Liver (tissue), 8 donors: ENCODE measurements at regions not wholly inside any gene's neighbourhood (a gene's known extent, or its start where the extent isn't known, plus 50 kb on each side); places are given as distances from the start of the nearest gene placed in this dataset.

Experiments used
- DNase-seq: peaks from one replicate; pipeline ENCODE4 v3.0.0-alpha.2; 2017; ENCODE audit warnings: low spot score
- H3K27ac ChIP-seq, 2 donors: one replicate each; pipeline ENCODE4 v1.7.0; 2013; ENCODE audit warnings: inconsistent platforms in 2 of 2, low read length in 2 of 2, control low read depth in 1 of 2, low read depth in 1 of 2, mild to moderate bottlenecking in 1 of 2
- H3K27me3 ChIP-seq, 4 donors: one replicate each; pipeline versions ENCODE4 v1.6.1 to v1.7.0; 2013; ENCODE audit warnings: low read length in 3 of 4, inconsistent platforms in 1 of 4, mild to moderate bottlenecking in 1 of 4, moderate library complexity in 1 of 4; ENCODE audit not compliant: control insufficient read depth in 4 of 4, insufficient read depth in 4 of 4
- H3K36me3 ChIP-seq, 4 donors: one replicate each; pipeline versions ENCODE4 v1.6.1 to v1.7.0; 2013; ENCODE audit warnings: low read length in 3 of 4, mild to moderate bottlenecking in 3 of 4, low read depth in 1 of 4, moderate library complexity in 1 of 4; ENCODE audit not compliant: control insufficient read depth in 4 of 4, insufficient read depth in 3 of 4
- H3K4me1 ChIP-seq, 4 donors: one replicate each; pipeline versions ENCODE4 v1.6.1 to v1.7.0; 2013; ENCODE audit warnings: low read length in 3 of 4, mild to moderate bottlenecking in 3 of 4, moderate library complexity in 1 of 4; ENCODE audit not compliant: control insufficient read depth in 4 of 4, insufficient read depth in 4 of 4
- H3K4me3 ChIP-seq, 3 donors: one replicate each; pipeline versions ENCODE4 v1.6.1 to v1.7.0; 2013; ENCODE audit warnings: low read length in 3 of 3, control low read depth in 1 of 3, low read depth in 1 of 3, mild to moderate bottlenecking in 1 of 3
- H3K9ac ChIP-seq, 2 donors: one replicate each; pipeline ENCODE4 v1.7.0; 2013; ENCODE audit warnings: low read length in 2 of 2, mild to moderate bottlenecking in 2 of 2, moderate library complexity in 2 of 2, control low read depth in 1 of 2, low read depth in 1 of 2
- H3K9me3 ChIP-seq, 4 donors: one replicate each; pipeline versions ENCODE4 v1.6.1 to v1.7.0; 2013; ENCODE audit warnings: low read length in 3 of 4; ENCODE audit not compliant: control insufficient read depth in 4 of 4
- CTCF ChIP-seq: fragments of 150-350 bp; IDR thresholded peaks from 2 replicates; pipeline ENCODE4 v1.5.1; 2017; ENCODE audit warnings: improper control_type of control experiment, low read depth, low read length; ENCODE audit not compliant: missing input control
- FOXA1 ChIP-seq: IDR thresholded peaks from 2 replicates; pipeline ENCODE4 v1.6.1; 2016; ENCODE audit warnings: antibody characterized with exemption
- FOXA2 ChIP-seq: IDR thresholded peaks from 2 replicates; pipeline ENCODE4 v1.6.1; 2016; ENCODE audit warnings: antibody characterized with exemption
- GABPA ChIP-seq, 2 donors: IDR thresholded peaks in 1 of 2; conservative IDR thresholded peaks in 1 of 2; 2 replicates each; pipeline ENCODE4 v1.6.1; 2016; ENCODE audit warnings: antibody characterized with exemption in 2 of 2, mild to moderate bottlenecking in 1 of 2, moderate library complexity in 1 of 2
- HNF4A ChIP-seq, 2 donors: conservative IDR thresholded peaks; 2 replicates each; pipeline ENCODE4 v1.6.1; 2016; ENCODE audit warnings: antibody characterized with exemption in 2 of 2, mild to moderate bottlenecking in 2 of 2
- JUND ChIP-seq, 2 donors: IDR thresholded peaks; 2 replicates each; pipeline ENCODE4 v1.6.1; 2016; ENCODE audit warnings: antibody characterized with exemption in 2 of 2
- RAD21 ChIP-seq, 2 donors: IDR thresholded peaks; 2 replicates each; pipeline ENCODE4 v1.6.1; 2016; ENCODE audit warnings: antibody characterized with exemption in 2 of 2, mild to moderate bottlenecking in 2 of 2
- RXRA ChIP-seq, 2 donors: IDR thresholded peaks; 2 replicates each; pipeline ENCODE4 v1.6.1; 2017 to 2018; ENCODE audit warnings: antibody characterized with exemption in 2 of 2, mild to moderate bottlenecking in 1 of 2
- TAF1 ChIP-seq: conservative IDR thresholded peaks from 2 replicates; pipeline ENCODE4 v1.6.1; 2016; ENCODE audit warnings: antibody characterized with exemption, mild to moderate bottlenecking
- YY1 ChIP-seq: IDR thresholded peaks from 2 replicates; pipeline ENCODE4 v1.6.1; 2016; ENCODE audit warnings: antibody characterized with exemption, mild to moderate bottlenecking
- ZBTB33 ChIP-seq: IDR thresholded peaks from 2 replicates; pipeline ENCODE4 v1.6.1; 2016; ENCODE audit warnings: antibody characterized with exemption
- WGBS: extraction: QIAGEN DNeasy Blood & Tissue Kit; methylation state at CpG from one replicate; pipeline ENCODE4 v1.1.7; 2013; 5-methylcytosine and 5-hydroxymethylcytosine counted together
- donor health status: healthy.
- donor health status: healthy.
- donor health status: healthy.
- donor health status: healthy.
- donor health status: healthy.

- no peak for DNase-seq
- 87% methylated on average over 9 of the region's 9 CpGs for whole genome bisulfite sequencing
- no peaks in the 10 kb centered on the region for H3K36me3 ChIP-seq
- no peak overlapping the region for H3K4me3 ChIP-seq
- no peak overlapping the region for H3K27ac ChIP-seq
- TF ChIP-seq YY1 = no peak
- no peak for TF ChIP-seq FOXA2
- TF ChIP-seq FOXA1 = no peak
- no peak for TF ChIP-seq RAD21 (IDR thresholded peaks at IDR 0.05)
- no peak for TF ChIP-seq ZBTB33
- no peak for TF ChIP-seq RXRA (IDR thresholded peaks at IDR 0.05)
- TF ChIP-seq TAF1 = no peak
- no peak for TF ChIP-seq GABPA (IDR thresholded peaks at IDR 0.05 in 1 of 2, conservative IDR thresholded peaks at IDR 0.05 in 1 of 2)
- peaks cover 0 to 3% (median 0%) of the 10 kb centered on the region in 4 donors for H3K9me3 ChIP-seq
- no peak overlapping the region for H3K9ac ChIP-seq
- no peaks in the 10 kb centered on the region for H3K27me3 ChIP-seq
- H3K4me1 ChIP-seq = no peaks in the 10 kb centered on the region
Observed at GRCh38 chr14:38105106-38105702, 102.5 kb upstream of the SSTR1 start.

GRCh38 chr14:38107216-38107631 is 100.5 kb upstream of the SSTR1 start:
- TF ChIP-seq RXRA (IDR thresholded peaks at IDR 0.05) (no peak), RAD21 (IDR thresholded peaks at IDR 0.05) (no peak), CTCF (no peak)
- no peak for DNase-seq

GRCh38 chr14:38108681-38109080 is 99.0 kb upstream of the SSTR1 start:
- H3K9ac ChIP-seq = no peak overlapping the region
- H3K27me3 ChIP-seq = no peaks in the 10 kb centered on the region
- H3K27ac ChIP-seq = no peak overlapping the region
- no peaks in the 10 kb centered on the region for H3K4me1 ChIP-seq
- no peaks in the 10 kb centered on the region for H3K36me3 ChIP-seq
- no peak overlapping the region for H3K4me3 ChIP-seq
- no peak for DNase-seq
- TF ChIP-seq GABPA (IDR thresholded peaks at IDR 0.05 in 1 of 2, conservative IDR thresholded peaks at IDR 0.05 in 1 of 2) (no peak), YY1 (no peak)
- WGBS = 70% methylated on average over 2 of the region's 2 CpGs
- H3K9me3 ChIP-seq = no peaks in the 10 kb centered on the region

More at GRCh38 chr14:38107216-38107631, 100.5 kb upstream of the SSTR1 start:
- no peaks in the 10 kb centered on the region for H3K36me3 ChIP-seq
- no peaks in the 10 kb centered on the region for H3K27me3 ChIP-seq
- no peak overlapping the region for H3K9ac ChIP-seq
- no peak overlapping the region for H3K4me3 ChIP-seq
- WGBS = 81% methylated on average over 2 of the region's 2 CpGs
- H3K4me1 ChIP-seq = no peaks in the 10 kb centered on the region
- H3K9me3 ChIP-seq = no peaks in the 10 kb centered on the region
- H3K27ac ChIP-seq = no peak overlapping the region

GRCh38 chr14:38110258-38110657 is 97.4 kb upstream of the SSTR1 start:
- no peaks in the 10 kb centered on the region for H3K36me3 ChIP-seq
- H3K4me1 ChIP-seq = no peaks in the 10 kb centered on the region
- DNase-seq = no peak
- no peak overlapping the region for H3K27ac ChIP-seq
- TF ChIP-seq HNF4A (conservative IDR thresholded peaks at IDR 0.05) = no peak
- TF ChIP-seq FOXA2 = no peak
- no peak for TF ChIP-seq YY1
- TF ChIP-seq JUND (IDR thresholded peaks at IDR 0.05) = no peak
- TF ChIP-seq ZBTB33 = no peak
- 78% methylated on average over 1 of the region's 1 CpG for WGBS
- H3K4me3 ChIP-seq = no peak overlapping the region
- H3K9me3 ChIP-seq = no peaks in the 10 kb centered on the region
- no peaks in the 10 kb centered on the region for H3K27me3 ChIP-seq
- no peak overlapping the region for H3K9ac ChIP-seq
